Embryonic facial prominence (tissue), 1 donor: ENCODE measurements at regions not wholly inside any gene's neighbourhood (a gene's known extent, or its start where the extent isn't known, plus 50 kb on each side); places are given as distances from the start of the nearest gene placed in this dataset.

Experiments
- DNase-seq: peaks from one replicate; pipeline ENCODE4 v3.0.0-alpha.2; 2016; ENCODE audit errors: extremely low spot score

DNA sequence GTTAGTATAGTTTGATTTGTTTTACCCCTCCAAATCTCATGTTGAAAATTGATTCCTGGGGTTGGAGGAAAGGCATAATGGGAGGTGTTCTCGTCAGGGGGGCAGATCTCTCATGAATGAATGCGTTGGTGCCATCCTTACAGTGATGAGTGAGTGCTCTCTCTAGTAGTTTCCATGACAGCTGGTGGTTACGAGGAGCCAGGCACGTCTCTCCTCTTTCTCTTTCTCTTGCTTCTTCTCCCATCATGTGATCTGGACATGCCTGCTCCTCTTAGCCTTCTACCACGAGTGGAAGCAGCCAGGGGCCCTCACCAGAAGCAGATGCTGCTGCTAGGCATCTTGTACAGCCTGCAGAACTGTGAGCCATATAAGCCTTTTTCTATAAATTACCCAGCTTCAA, 454.1 kb downstream of the EFNA5 start:
- no peak for DNase-seq

- DNase-seq: no peak
Observed at GRCh38 chr5:107215611-107216010, 455.1 kb downstream of the EFNA5 start.

DNA sequence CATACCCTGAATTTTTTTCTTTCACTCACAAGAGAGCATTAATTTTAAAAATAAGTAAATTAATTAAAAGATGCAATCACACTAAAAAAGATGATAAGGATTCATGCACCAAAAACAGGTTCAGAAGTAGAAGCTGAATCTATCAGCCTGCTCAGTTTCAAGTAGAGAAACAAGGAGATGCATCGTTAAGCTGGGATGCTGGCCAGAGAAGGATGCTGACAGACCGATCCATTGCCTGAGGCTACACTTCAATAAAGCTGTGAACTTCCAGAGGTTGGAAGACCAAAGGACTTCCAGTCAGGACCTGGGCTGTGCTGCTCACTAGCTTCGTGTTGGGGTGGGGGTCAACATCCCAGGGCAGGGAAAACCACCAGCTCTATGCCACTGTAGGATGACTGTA, 457.7 kb downstream of the EFNA5 start:
- no peak for DNase-seq

DNA sequence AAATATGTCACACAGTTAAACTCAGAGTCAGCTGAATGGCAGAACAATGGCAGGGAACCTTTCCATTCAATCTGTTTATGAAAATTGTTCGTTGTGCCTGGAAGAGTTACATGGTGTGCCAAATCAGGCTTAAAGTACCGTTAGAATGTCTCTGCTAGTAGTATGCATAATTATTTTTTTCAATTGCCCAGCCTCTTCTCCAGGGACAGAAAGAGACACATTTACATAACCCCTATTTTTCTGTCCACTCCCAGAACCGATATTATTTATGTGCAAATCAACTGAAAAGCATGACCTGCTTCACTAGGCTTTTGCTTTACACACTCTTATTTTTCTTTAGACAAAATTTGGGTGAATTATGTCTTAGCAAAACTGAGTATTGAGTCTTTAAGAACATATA, 459.1 kb downstream of the EFNA5 start:
- no peak for DNase-seq

DNA sequence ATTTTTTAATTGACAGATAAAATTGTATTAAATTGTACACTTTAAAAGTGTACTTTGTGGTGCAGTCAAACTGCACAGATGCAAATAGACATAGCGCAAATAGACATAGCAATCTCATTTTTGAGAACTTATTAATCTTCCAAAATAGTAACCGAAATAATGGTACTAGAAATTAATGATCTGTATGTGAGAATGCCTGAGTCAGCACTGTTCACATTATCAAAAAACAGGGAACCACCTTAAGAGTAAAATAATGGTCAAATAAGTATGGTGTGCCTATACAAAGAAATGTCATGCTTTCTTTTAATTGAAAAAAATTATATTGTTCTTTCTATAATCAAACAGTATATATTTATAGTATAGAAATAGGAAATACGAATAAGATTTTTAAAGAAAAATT, 461.9 kb downstream of the EFNA5 start:
- DNase-seq: no peak

GRCh38 chr5:107204413-107204812, 466.3 kb downstream of the EFNA5 start:
- no peak for DNase-seq

DNA sequence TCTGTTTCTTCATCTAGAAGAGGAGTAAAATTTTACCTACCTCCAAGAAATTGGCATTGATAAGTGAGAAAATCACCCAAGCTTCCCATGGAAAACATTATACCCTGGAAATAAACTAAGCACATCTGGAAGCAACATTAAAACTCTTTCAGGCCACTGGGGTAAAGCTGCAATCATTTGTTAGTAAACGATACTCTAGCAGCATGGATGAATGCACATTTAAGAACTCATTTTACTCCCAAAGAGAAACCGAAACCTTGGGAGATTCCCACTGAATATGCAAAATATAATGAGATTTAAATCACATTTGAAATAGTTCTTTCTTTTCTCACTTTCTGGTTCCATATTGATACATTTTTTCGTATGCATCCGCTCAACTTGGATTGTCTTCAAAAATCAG, 467.5 kb downstream of the EFNA5 start:
- DNase-seq: no peak

DNA sequence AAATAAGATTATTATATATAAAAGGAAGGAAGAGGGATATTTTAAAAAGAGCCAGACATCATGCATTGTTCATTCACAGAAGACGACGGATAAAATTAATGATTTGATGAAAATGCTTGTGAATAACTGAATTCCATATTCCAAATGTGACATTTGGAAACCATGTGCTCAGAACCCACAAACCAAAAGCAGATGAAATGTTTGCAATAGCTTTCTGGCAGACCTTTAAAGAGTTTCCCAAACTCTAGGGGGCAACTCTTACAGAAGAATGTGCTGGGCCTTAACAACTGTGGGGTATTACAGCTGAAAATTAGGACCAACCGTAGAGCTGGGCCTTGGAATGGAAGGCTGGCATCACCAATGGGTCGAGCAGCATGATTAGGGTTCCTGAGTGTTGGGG, 471.0 kb downstream of the EFNA5 start:
- no peak for DNase-seq

DNA sequence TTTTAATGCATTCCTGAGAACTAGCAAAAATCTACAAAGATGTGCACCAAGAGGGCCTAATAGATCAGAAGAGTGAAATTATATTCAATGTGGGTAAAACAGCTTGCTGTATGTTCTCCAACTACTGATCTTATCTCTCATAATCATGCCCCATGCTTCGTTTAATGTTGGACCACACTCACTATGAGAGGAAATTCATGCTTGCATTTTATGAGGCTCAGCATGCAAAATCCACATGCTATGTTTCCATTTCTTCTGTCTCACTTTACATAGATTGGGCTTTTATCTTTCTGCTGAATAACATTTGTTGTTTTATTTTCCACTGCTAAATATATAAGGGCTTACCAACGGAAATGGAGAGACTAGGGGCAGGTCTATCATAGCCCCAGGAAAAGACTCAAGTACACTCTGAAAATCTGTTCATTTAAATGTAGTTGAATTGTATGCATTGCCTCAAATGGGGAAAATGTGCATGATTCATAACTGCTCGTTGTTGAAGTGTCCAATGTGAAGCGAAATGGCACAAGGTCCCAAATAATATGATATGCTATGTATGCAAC, 474.2 kb downstream of the EFNA5 start:
- DNase-seq: no peak

GRCh38 chr5:107195890-107196395, 474.8 kb downstream of the EFNA5 start:
- no peak for DNase-seq

- DNase-seq: no peak
Observed at GRCh38 chr5:107184871-107185270, 485.9 kb downstream of the EFNA5 start.

- no peak for DNase-seq
Observed at GRCh38 chr5:107184066-107184465, 486.7 kb downstream of the EFNA5 start.

DNA sequence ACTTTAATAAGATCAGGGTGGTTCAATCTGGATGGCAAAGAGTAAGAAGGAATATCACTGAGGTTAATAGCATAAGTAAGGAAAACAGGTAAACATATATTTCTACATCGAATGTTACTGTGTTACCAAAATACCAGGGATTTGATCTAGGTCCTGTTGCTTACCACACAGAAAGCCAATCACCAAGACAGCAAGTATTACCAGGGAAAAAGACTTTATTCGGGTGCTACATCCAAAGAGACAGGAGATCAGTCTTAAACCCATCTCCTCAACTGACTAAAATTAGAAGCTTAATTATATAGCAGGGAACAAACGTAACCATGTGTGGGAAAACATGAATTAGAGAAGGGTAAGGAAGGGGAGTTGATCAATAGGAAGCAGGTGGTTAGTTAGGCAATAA, 500.1 kb downstream of the EFNA5 start:
- no peak for DNase-seq

GRCh38 chr5:107169867-107170266, 500.9 kb downstream of the EFNA5 start:
- no peak for DNase-seq

GRCh38 chr5:107168848-107169752, 501.6 kb downstream of the EFNA5 start:
- DNase-seq: no peak

GRCh38 chr5:107168086-107168485, 502.7 kb downstream of the EFNA5 start:
- no peak for DNase-seq

DNA sequence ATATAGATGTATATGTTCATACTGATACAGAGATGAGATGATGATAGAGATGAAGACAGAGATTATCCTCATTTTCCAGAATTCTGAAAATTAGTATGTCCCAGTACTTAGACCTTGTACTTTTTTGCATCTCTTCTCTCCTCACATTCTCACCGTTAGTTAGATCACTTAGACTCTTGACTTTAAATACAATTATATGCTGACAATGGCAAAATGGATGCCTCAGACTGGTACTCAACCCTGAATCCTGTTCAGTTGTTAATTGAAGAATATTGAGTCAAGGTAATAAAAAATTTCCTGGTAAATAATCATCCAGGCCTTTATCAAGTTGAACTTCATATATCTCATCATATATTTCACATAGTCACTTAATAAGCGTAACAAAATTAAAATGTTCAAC, 505.4 kb downstream of the EFNA5 start:
- no peak for DNase-seq

GRCh38 chr5:107157809-107158208, 512.9 kb downstream of the EFNA5 start:
- no peak for DNase-seq

GRCh38 chr5:107155707-107156106, 515.0 kb downstream of the EFNA5 start:
- DNase-seq: no peak

DNA sequence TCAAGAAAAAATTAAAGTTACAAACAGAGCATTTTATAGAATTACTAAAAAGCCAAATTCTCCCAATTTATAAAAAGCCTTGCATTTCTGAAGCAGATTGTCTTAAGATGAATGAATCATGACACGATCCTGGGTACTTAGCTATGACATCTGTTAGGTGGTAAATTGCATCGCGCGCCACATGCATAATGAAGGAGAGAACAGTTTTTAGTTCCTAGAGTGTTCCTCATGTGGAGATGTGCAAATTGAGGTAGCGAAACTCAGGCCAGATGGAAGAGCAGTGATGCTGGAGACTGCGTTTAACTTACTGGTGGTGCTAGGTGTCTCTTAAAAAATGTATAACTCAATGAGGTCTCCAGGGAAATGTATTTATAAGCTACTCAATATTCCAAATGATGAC, 516.1 kb downstream of the EFNA5 start:
- no peak for DNase-seq

DNA sequence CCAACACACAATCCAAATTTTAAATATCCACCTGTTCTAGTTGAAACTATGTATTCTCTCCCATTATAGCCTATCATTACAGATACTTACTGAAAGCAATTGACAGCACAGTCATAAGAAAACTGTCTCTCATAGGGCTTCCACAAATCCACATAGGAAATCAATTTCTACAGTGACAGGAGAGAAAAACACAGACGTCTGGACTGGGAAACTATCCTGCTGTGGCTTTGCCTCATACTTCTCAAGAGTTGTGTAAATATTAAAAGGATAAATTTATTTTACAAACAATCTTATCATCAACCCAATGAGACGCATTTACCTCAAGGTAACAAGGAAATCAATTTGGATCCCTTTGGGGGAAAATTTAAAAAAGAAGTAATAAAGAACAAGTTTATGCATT, 517.5 kb downstream of the EFNA5 start:
- no peak for DNase-seq

DNA sequence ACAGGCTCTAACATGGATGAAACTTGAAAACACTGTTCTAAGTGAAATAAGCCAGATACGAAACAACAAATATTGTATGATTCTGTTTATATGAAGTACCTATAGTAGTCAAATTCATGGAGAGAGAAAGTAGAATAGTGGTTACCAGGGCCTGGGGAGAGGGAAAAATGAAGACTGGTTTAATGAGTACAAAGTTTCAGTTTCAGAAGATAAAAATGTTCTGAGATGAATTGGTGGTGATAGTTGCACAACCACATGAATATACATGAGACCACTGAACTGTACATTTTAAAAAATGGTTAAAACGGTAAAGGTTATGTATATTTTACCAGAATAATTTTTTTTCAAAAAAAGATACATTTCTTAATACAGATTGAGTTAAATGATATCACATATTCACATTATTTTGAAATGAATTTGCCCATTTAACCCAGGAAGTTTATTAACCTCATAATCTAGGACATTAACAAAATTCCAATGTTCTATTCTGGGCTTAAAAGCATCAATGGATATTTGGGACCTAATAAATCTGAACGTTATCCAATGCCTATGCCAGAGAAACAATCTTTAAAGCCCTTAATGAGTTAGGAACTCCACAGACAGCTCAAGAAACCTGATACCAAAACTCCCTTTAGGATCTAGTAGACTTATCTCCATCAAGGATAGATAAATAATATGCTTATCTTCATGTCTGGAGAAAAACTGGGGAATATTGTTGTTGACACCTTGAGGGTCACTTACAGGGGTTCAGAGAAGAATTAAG, 521.3 kb downstream of the EFNA5 start:
- DNase-seq: no peak

GRCh38 chr5:107147589-107147988, 523.1 kb downstream of the EFNA5 start:
- DNase-seq: no peak
